ENCODE measurements at regions not wholly inside any gene's neighbourhood (a gene's known extent, or its start where the extent isn't known, plus 50 kb on each side); places are given as distances from the start of the nearest gene placed in this dataset.

DNA sequence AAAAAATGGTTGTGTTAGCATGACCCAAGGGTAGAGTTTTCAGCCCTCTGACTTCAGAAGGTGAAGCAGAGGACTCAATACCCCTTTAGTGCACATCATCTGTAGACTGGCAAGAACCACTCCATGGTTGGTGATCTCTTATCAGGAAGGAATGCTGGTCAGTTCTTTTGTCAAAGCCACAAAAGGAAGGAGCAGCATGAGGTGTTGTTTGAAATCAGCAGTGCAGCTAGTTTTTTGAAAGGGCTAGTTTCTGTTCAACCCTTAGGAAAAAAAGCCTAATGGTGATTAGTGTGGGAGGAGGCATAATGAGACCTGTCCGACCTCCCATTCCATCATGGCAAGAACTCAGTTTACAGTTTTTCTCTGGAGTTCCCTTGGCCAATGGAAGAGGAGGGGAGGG is 362.0 kb upstream of the CT83 start:
- no peaks in the 10 kb centered on the region for H3K36me3 ChIP-seq
- H3K4me3 ChIP-seq (ENCODE audit: low read depth, low read length) = no peak overlapping the region
- H3K27me3 ChIP-seq (ENCODE audit: insufficient read depth, low read depth, severe bottlenecking) = peaks cover 30% of the 10 kb centered on the region
- H3K9me3 ChIP-seq (ENCODE audit: severe bottlenecking) = no peaks in the 10 kb centered on the region
- H3K27ac ChIP-seq = no peak overlapping the region
- no peak for DNase-seq
- TF ChIP-seq, protein P1, sequence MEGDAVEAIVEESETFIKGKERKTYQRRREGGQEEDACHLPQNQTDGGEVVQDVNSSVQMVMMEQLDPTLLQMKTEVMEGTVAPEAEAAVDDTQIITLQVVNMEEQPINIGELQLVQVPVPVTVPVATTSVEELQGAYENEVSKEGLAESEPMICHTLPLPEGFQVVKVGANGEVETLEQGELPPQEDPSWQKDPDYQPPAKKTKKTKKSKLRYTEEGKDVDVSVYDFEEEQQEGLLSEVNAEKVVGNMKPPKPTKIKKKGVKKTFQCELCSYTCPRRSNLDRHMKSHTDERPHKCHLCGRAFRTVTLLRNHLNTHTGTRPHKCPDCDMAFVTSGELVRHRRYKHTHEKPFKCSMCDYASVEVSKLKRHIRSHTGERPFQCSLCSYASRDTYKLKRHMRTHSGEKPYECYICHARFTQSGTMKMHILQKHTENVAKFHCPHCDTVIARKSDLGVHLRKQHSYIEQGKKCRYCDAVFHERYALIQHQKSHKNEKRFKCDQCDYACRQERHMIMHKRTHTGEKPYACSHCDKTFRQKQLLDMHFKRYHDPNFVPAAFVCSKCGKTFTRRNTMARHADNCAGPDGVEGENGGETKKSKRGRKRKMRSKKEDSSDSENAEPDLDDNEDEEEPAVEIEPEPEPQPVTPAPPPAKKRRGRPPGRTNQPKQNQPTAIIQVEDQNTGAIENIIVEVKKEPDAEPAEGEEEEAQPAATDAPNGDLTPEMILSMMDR (IDR thresholded peaks at IDR 0.05; ENCODE audit: low read depth, low read length) = no peak

DNA sequence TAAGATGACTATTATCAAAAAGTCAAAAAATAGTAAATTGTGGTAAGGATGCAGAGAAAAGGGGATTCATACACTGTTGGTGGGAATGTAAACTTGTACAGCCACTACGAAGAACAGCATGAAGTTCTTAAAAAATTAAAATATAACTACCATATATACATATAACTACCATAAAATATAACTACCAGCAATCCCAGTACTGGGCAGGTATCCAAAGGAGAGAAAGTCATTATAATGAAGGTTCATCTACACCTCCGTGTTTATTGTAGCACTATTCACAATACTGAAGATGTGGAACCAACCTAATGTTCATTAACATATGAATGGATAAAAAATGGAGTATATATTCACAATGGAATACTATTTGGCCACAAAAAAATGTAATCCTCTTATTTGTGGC is 360.9 kb upstream of the CT83 start:
- TF ChIP-seq, protein P1 (IDR thresholded peaks at IDR 0.05; ENCODE audit: low read depth, low read length) = no peak
- H3K27me3 ChIP-seq (ENCODE audit: insufficient read depth, low read depth, severe bottlenecking) = peaks cover 29% of the 10 kb centered on the region
- H3K9me3 ChIP-seq (ENCODE audit: severe bottlenecking) = no peaks in the 10 kb centered on the region
- no peaks in the 10 kb centered on the region for H3K36me3 ChIP-seq
- no peak overlapping the region for H3K4me3 ChIP-seq (ENCODE audit: low read depth, low read length)
- H3K27ac ChIP-seq = no peak overlapping the region
- DNase-seq = no peak

DNA sequence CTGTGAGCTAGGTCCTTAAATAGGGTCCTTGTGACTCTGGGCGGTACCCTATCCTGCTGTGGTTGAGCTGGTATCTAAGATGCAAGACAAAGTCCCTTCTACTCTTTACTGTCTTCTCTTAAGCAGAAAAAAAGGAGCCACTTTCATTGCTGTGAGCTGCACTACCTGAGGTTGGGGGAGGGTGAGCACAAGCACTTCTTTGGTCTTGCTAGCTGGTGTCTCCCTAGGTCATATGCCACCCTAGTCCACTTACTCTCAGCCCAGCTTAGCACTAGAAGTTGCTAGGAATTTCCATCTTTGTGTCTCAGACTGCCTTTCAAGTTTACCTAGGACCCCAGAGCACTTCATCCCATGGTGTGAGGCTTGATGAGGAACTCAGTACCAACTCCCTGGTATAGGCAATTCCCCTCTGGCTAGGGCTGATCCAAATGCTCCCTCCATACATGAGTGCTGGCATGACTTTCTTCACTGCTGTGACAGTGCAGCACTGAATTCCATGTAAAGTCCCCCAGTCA is 343.6 kb upstream of the CT83 start:
- DNase-seq = no peak
- H3K27ac ChIP-seq = no peak overlapping the region
- H3K36me3 ChIP-seq = no peaks in the 10 kb centered on the region
- H3K27me3 ChIP-seq (ENCODE audit: insufficient read depth, low read depth, severe bottlenecking) = peaks cover 6% of the 10 kb centered on the region
- TF ChIP-seq, protein P1 (IDR thresholded peaks at IDR 0.05; ENCODE audit: low read depth, low read length) = no peak
- no peak overlapping the region for H3K4me3 ChIP-seq (ENCODE audit: low read depth, low read length)
- no peaks in the 10 kb centered on the region for H3K9me3 ChIP-seq (ENCODE audit: severe bottlenecking)

DNA sequence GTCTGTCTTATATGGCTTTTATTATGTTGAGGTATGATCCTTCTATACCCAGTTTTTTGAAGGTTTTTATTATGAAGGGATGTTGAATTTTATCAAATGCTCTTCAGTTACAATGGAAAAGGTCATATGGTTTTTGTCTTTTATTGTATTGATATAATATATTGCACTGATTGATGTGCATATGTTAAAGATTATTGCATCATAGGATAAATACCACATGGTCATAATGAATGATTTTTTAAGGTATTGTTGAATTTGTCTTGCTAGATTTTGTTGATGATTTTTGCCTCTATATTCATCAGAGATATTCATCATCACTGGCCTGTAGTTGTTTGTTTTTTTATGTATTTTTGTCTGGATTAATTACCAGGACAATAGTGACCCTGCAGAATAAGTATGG is 339.2 kb upstream of the CT83 start:
- TF ChIP-seq, protein P1 (IDR thresholded peaks at IDR 0.05; ENCODE audit: low read depth, low read length) = no peak
- H3K36me3 ChIP-seq = no peaks in the 10 kb centered on the region
- DNase-seq = no peak
- no peak overlapping the region for H3K27ac ChIP-seq
- no peak overlapping the region for H3K4me3 ChIP-seq (ENCODE audit: low read depth, low read length)
- peaks cover 9% of the 10 kb centered on the region for H3K27me3 ChIP-seq (ENCODE audit: insufficient read depth, low read depth, severe bottlenecking)
- no peaks in the 10 kb centered on the region for H3K9me3 ChIP-seq (ENCODE audit: severe bottlenecking)

DNA sequence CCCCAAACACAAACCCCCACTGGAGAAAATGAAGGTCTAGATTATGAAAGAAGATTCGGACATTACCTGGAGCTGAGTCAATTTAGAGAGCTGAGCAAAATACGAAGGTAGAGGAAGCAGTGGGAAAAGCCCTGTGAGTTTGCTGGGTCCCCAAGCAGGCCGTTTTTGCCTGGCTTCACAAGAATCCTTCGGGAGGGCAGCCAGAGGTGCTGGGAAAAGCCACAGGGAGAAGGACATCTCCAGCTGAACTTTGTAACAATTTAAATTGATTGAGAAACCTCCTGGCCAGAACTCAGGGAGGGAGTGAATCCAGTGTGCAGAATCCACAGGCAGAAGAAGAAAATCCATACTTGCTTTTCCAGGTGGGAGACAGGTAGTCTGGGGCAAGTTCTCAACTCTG is 319.1 kb upstream of the CT83 start:
- H3K9me3 ChIP-seq (ENCODE audit: severe bottlenecking) = no peaks in the 10 kb centered on the region
- no peak overlapping the region for H3K27ac ChIP-seq
- no peak overlapping the region for H3K4me3 ChIP-seq (ENCODE audit: low read depth, low read length)
- H3K27me3 ChIP-seq (ENCODE audit: insufficient read depth, low read depth, severe bottlenecking) = peaks cover 21% of the 10 kb centered on the region
- TF ChIP-seq, protein P1 (IDR thresholded peaks at IDR 0.05; ENCODE audit: low read depth, low read length) = no peak
- no peaks in the 10 kb centered on the region for H3K36me3 ChIP-seq
- DNase-seq = no peak

DNA sequence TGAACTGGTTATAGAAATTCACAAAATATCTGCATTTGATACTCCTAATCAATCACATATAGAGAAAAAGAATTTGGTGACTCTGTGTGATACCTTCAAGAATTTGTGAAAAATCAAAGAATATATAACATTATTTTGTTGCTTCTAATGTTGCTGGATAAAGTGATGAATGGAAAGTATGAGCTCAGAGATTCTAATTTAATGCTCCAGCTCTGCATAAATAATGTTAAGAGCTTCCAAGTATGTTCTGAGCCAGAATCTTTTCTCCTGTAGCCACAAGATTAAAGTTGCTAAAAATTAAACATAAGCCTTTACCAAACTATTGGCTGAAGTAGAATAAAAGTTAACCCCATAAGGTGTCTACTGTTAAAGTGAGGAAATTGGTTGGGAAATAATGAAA is 294.7 kb upstream of the CT83 start:
- peaks cover 21% of the 10 kb centered on the region for H3K27me3 ChIP-seq (ENCODE audit: insufficient read depth, low read depth, severe bottlenecking)
- no peak for DNase-seq
- TF ChIP-seq, protein P1 (IDR thresholded peaks at IDR 0.05; ENCODE audit: low read depth, low read length) = no peak
- no peak overlapping the region for H3K4me3 ChIP-seq (ENCODE audit: low read depth, low read length)
- no peaks in the 10 kb centered on the region for H3K36me3 ChIP-seq
- no peaks in the 10 kb centered on the region for H3K9me3 ChIP-seq (ENCODE audit: severe bottlenecking)
- no peak overlapping the region for H3K27ac ChIP-seq
